Activated B cell treated with CpG ODN at 0.5 μM for 24 hours (primary cell): ENCODE measurements at regions not wholly inside any gene's neighbourhood (a gene's known extent, or its start where the extent isn't known, plus 50 kb on each side); places are given as distances from the start of the nearest gene placed in this dataset.

Source experiments
- ATAC-seq: fragments of 200-7000 bp; cut with Tn5 transposase; one replicate; pipeline ENCODE4 v1.10.0; 2021; ENCODE audit warnings: low read depth, mild to moderate bottlenecking, moderate library complexity
- CTCF ChIA-PET: fragments of 350-600 bp; sonication (Branson Sonifier 250); formaldehyde crosslinking; loops from one replicate; lab custom pipeline; 2021; ENCODE audit warnings: antibody characterized with exemption; lab: Charles Lee
- POLR2A ChIA-PET: fragments of 350-600 bp; sonication (Branson Sonifier 250); formaldehyde crosslinking; loops from one replicate; lab custom pipeline; 2021; ENCODE audit warnings: antibody characterized with exemption; lab: Charles Lee
- DNase-seq: peaks from one replicate; pipeline ENCODE4 v3.0.0; 2022
- H3K27ac Mint-ChIP-seq: one replicate; pipeline ENCODE4 v1.8.0; 2020; ENCODE audit warnings: mixed read lengths
- H3K27me3 Mint-ChIP-seq: one replicate; pipeline ENCODE4 v1.8.0; 2021; ENCODE audit warnings: mixed read lengths
- H3K36me3 Mint-ChIP-seq: one replicate; pipeline ENCODE4 v1.8.0; 2021; ENCODE audit warnings: low read depth, mixed read lengths
- H3K4me1 Mint-ChIP-seq: one replicate; pipeline ENCODE4 v1.8.0; 2021; ENCODE audit warnings: mixed read lengths
- H3K4me3 Mint-ChIP-seq: one replicate; pipeline ENCODE4 v1.8.0; 2020; ENCODE audit warnings: mild to moderate bottlenecking, mixed read lengths
- H3K9me3 Mint-ChIP-seq: one replicate; pipeline ENCODE4 v1.8.0; 2020; ENCODE audit warnings: mixed read lengths
- intact Hi-C: fragments of 100-400 bp; cut with micrococcal nuclease; formaldehyde crosslinking; loops from one replicate; pipeline ENCODE4 v1.15.1; 2024
- TF ChIP-seq, protein P1 (sequence below): fragments of 200-600 bp; IDR thresholded peaks from one replicate; pipeline ENCODE4 v1.8.0; 2022; ENCODE audit warnings: antibody characterized with exemption, mild to moderate bottlenecking

DNA sequence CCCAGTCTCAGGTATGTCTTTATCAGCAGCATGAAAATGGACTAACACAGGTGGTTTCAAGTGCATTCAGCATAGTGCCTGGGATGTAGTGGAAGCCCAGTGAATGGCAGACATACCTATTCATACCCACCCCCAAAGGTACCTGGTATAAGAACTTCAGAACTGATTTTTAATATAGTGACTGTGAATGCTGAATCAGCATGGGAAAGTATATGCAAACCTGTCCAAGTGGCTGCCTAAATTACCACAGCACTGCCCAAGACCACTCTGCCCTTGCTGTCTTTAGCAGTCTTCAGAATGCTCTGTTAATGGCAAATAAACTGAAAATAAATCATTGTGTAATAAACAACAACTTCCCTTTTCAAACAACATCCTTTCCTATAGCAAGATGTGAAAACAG, 312.1 kb downstream of the GPAM start:
- H3K27me3 Mint-ChIP-seq: no peaks in the 10 kb centered on the region
- H3K4me1 Mint-ChIP-seq: no peaks in the 10 kb centered on the region
- no peaks in the 10 kb centered on the region for H3K36me3 Mint-ChIP-seq
- no peak overlapping the region for H3K27ac Mint-ChIP-seq
- CTCF ChIA-PET: no interaction called here
- DNase-seq (no peak), ATAC-seq (no peak)
- intact Hi-C loops: no loop called here
- no peak overlapping the region for H3K4me3 Mint-ChIP-seq
- peaks cover 2% of the 10 kb centered on the region for H3K9me3 Mint-ChIP-seq
- POLR2A ChIA-PET: no interaction called here
- TF ChIP-seq, protein P1, sequence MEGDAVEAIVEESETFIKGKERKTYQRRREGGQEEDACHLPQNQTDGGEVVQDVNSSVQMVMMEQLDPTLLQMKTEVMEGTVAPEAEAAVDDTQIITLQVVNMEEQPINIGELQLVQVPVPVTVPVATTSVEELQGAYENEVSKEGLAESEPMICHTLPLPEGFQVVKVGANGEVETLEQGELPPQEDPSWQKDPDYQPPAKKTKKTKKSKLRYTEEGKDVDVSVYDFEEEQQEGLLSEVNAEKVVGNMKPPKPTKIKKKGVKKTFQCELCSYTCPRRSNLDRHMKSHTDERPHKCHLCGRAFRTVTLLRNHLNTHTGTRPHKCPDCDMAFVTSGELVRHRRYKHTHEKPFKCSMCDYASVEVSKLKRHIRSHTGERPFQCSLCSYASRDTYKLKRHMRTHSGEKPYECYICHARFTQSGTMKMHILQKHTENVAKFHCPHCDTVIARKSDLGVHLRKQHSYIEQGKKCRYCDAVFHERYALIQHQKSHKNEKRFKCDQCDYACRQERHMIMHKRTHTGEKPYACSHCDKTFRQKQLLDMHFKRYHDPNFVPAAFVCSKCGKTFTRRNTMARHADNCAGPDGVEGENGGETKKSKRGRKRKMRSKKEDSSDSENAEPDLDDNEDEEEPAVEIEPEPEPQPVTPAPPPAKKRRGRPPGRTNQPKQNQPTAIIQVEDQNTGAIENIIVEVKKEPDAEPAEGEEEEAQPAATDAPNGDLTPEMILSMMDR: no peak

DNA sequence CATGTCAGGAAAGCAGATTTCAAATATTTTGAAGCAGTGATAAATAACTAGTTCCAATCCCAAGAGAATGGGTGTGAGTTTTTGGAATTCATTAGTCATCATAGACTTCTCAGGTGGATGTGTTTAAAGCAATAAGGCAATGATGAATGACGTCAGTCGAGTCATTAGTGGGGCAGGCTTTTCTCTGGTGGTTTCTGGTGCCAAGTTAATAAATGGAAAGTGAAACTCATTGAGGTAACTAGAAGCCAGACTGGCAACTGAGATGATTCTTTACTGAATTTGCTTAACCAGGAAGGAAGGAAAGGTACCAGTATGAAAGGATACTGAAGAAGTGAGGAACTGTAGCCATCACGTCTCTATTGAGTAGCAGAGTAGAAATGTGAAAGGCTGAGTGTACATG, 311.0 kb downstream of the GPAM start:
- H3K4me3 Mint-ChIP-seq: no peak overlapping the region
- no peaks in the 10 kb centered on the region for H3K9me3 Mint-ChIP-seq
- ChIA-PET CTCF (no interaction called here), POLR2A (no interaction called here)
- H3K36me3 Mint-ChIP-seq: no peaks in the 10 kb centered on the region
- no peak overlapping the region for H3K27ac Mint-ChIP-seq
- no peaks in the 10 kb centered on the region for H3K4me1 Mint-ChIP-seq
- H3K27me3 Mint-ChIP-seq: no peaks in the 10 kb centered on the region
- TF ChIP-seq, protein P1: no peak
- intact Hi-C loops: no loop called here
- ATAC-seq (no peak), DNase-seq (no peak)

- ChIA-PET CTCF (no interaction called here), POLR2A (no interaction called here)
- Mint-ChIP-seq H3K4me1 (no peaks in the 10 kb centered on the region), H3K27me3 (no peaks in the 10 kb centered on the region), H3K27ac (no peak overlapping the region), H3K4me3 (no peak overlapping the region), H3K9me3 (peaks cover 1% of the 10 kb centered on the region), H3K36me3 (no peaks in the 10 kb centered on the region)
- TF ChIP-seq, protein P1: no peak
- intact Hi-C loops: no loop called here
- ATAC-seq (no peak), DNase-seq (no peak)
These were observed 310.5 kb downstream of the GPAM start for GRCh38 chr10:111873041-111873440.

DNA sequence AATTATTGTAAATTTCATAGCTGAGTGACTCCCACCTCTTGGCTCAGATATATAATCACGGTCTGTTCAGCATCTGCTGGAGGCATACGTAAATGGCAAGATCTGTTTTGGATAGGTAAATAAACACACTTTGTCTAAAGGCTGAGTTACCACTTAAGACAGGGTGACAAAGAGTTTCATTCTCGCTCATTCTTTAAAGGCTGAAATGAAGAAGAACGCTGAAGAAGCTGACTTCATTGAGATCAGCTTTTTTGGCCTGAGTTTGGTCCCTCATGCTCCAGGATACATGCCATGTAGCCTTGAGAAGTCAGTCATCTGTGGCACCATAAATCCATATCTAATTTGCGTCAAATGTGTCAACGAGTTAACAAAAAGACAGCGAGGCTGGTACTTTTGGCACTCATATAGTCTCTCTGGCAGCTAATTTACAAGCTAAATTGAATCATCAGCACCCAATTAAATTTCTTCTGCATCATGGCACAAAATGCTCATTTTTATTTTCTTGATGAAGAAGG, 309.9 kb downstream of the GPAM start:
- H3K36me3 Mint-ChIP-seq: no peaks in the 10 kb centered on the region
- ATAC-seq (no peak), DNase-seq (no peak)
- ChIA-PET POLR2A (no interaction called here), CTCF (no interaction called here)
- no peaks in the 10 kb centered on the region for H3K4me1 Mint-ChIP-seq
- H3K27ac Mint-ChIP-seq: no peak overlapping the region
- TF ChIP-seq, protein P1: no peak
- peaks cover 3% of the 10 kb centered on the region for H3K9me3 Mint-ChIP-seq
- H3K27me3 Mint-ChIP-seq: no peaks in the 10 kb centered on the region
- intact Hi-C loops: no loop called here
- no peak overlapping the region for H3K4me3 Mint-ChIP-seq

DNA sequence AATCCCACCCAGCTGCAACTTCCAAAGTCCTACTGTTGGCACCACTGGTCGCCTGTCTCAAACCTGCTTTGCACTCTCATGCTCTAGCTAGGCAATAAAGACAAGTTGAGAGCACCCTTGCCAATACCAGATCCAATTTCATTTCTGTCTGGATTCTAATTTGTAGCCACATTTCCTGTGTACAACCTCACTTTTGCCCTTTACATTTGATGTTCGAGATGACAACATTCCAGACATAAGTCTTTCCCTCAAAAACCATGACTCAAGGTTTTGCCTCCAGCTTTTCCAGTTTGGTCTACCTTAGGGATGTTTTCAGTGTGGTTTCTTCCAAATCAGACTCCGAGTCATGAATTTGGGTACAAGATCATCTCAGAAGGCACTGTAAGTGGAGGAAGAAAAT, 309.0 kb downstream of the GPAM start:
- ChIA-PET POLR2A (interaction anchor here (0.6 kb wide), 1 partner anchor 1689 kb away, joined by 5 read pairs; no protein-coding TSS in a partner anchor), CTCF (no interaction called here)
- Mint-ChIP-seq H3K27me3 (no peaks in the 10 kb centered on the region), H3K4me3 (no peak overlapping the region), H3K9me3 (peaks cover 3% of the 10 kb centered on the region), H3K27ac (no peak overlapping the region), H3K36me3 (no peaks in the 10 kb centered on the region), H3K4me1 (no peaks in the 10 kb centered on the region)
- ATAC-seq (no peak), DNase-seq (no peak)
- TF ChIP-seq, protein P1: no peak
- intact Hi-C loops: no loop called here
